ENCODE measurements at regions not wholly inside any gene's neighbourhood (a gene's known extent, or its start where the extent isn't known, plus 50 kb on each side); places are given as distances from the start of the nearest gene placed in this dataset.
A peak's percentile ranks its signal among the peaks of the same experiment; 100 is the strongest.

DNA sequence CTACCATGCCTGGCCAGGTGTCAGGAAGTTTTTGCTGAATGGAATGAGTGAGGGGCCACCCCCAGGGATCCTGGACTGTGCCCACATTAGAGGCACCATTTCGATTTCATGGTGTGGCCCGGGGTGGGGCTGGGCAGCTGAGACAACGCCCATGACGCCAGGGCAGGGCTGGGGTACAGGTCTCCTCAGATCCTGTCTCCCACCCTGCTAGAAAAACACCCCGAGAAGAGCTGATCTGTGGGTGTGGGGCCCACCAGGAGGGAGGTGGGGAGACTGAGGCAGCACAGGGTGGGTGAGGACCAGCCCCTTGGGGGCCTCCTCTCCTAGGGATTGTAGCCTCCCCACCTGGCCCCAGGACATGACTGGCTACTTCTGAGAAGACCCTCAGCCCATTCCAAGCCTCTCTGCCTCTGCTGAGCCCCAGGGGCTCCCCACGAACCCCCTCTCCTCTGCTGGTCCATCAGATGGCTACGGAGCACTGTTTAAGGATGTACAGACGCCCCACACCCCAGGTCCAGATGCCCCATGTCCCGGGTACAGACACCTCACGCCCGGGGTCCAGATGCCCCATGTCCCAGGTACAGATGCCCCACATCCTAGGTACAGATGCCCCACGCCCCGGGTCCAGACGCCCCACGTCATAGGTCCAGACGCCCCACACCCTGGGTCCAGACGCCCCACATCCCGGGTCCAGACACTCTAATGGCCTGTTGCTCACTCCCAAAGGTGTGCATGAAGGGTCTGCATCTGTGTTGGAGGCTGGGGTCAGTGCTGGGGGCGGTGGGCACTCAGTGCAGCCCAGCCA is 99.4 kb downstream of the MICALL2 start:
- DNase-seq (ENCODE audit: low spot score): no peak

GRCh38 chr7:1360521-1360971 is 98.7 kb downstream of the MICALL2 start:
- no peak for DNase-seq (ENCODE audit: low spot score)

DNA sequence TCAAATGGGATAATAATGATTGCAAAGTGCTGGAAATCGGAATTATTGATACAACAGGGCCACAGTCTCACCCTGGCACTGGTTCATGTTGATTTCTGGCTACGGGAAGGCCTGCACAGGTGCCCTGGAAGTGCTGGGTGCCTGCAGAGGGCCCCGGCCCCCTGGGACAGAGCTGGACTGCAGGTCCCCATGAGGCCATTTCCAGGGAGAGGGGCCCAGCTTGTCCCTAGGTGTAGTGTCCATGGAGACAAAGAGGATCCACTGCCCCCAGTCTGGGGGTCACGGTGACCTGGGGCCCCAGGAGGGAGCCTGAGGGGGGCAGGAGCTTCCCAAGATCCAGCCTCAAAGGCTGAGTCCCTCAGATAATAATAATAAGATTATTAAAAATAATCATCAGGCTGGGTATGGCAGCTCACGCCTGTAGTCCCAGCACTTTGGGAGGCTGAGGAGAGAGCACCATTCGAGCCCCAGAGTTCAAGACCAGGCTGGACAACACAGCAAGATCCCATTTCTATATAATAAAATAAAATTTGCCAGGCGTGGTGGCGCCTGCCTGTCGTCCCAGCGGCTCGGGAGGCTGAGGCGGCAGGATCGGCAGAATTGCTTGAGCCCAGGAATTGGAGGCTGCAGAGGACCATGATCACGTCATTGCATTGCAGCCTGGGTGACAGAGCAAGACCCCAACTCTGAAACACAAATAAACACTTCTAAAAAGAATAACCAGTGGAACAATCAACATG is 98.1 kb downstream of the MICALL2 start:
- DNase-seq (ENCODE audit: low spot score): no peak

DNA sequence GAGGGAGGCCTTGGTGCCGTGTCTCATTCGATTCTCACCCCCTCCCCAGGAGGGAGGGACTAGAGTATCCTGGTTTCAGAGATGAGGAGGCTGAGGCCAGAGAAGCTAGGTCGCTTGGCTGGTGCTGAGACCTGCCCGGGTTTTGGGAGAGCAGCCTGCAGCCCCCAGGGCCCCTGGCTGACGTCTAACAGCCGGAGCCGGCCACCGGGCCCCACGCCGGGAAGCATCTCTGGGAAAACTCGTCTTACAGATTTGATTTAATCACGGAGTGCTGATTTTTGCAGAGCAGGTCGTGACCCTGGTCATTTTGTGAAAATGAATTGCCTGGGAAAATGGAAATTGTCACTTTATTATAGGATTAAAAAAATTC is 97.5 kb downstream of the MICALL2 start:
- no peak for DNase-seq (ENCODE audit: low spot score)

DNA sequence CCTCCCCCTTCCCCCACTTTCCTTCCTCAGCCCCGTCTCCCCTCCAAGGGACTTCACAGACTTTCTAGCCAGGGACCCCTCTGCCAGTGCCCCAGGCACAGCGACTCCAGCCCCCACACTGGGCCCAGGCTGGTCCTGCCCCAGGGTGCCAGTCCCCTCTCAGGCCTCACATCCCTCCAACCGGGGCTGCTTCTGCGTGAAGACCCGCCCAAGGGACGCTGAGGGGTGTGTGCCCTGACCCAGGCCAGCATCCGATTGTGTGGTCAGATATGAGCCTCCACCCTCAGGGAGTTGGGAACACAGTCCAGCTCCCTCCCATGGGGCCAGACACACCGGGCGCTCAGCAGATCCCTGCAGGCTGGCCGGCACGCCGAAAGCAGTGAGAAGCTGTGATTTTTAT is 97.0 kb downstream of the MICALL2 start:
- no peak for DNase-seq (ENCODE audit: low spot score)

GRCh38 chr7:1364068-1364905 is 95.0 kb downstream of the MICALL2 start:
- DNase-seq (ENCODE audit: low spot score): no peak

GRCh38 chr7:1364906-1365570 is 94.2 kb downstream of the MICALL2 start:
- DNase-seq (ENCODE audit: low spot score): no peak

GRCh38 chr7:1365846-1366245 is 93.4 kb downstream of the MICALL2 start:
- no peak for DNase-seq (ENCODE audit: low spot score)

DNA sequence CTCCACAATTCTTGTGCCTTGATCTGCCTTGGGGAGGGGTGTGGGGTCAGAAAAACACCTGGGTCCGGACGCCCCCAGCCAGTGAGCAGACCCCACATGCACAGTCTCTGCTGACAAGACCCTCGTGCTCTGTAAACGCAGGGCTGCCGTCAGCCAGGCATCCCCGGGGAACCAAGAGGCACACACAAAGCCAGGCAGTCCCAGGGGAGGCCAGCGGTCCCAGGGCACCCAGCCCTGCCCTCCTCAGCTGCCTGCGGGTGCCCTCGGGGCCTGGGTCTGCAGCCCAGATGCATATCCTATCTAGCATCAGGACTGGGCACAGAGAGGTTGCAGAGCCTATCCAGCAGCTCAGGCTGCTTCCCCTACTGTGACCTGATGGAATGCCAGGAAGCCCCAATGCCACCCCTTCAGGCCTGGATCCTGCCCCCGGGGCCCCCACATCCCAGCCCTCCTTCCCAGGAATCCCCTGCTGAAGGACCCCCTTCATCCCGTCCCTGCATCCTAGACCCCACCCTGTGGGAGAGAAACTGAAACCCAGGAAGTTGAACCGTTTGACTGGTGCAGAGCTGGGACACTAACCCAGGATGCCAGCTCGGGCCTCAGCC is 92.4 kb downstream of the MICALL2 start:
- no peak for DNase-seq (ENCODE audit: low spot score)

DNA sequence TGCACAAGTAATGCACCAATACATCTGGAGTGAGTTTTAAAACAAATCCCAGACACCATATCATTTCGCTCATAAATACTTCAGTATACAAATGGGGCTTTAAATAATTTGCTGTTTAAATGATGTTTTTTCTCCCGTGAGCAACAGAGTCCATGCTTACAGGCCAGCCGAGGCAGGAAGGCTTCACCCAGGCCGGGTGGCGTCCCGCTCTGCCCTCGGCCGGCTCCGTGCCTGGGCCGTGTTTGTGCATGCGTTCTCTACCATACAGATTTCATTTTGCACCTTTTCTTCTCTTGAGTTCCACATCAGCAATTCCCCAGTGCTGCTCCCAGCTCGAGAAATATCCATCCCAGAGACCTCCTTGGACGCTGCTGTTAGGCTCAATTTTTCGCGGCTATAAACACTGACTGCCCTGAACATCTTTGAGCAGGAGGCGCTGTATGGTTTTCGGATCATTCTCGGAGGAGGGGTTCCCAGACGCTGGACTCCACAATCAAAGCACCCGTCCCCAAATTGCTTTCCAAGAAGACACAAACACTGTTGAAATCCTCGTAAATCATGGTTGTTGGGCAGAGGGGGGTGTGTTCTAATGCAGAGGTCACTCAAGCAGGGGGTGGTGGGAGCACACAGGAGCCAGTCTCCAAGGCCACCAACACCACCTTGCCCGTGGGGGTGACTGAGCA is 91.6 kb downstream of the MICALL2 start:
- no peak for DNase-seq (ENCODE audit: low spot score)

DNA sequence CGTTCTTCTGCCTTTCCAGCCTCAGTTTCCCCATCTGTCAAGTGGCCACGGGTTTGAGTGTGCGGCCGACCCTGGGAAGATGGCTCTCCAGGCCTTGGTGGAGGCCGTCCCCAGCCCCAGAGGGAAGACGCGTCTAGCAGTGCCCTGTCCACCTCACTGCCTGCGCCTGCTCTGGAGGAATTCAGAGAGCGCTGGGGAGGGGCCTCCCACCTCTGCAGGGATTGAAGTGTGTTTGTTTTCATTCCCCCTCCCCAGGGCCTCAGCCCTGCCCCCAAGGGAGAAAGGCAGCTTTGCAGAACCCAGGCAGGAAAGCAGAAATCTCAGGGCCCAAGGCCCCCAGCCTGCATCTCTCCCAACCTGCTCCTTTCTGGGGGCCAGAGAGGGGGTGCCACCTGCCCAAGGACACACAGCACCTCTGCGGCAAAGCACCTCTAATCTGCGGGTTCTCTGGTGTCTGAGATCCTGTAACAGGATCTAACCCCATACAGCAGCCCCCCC is 91.0 kb downstream of the MICALL2 start:
- no peak for DNase-seq (ENCODE audit: low spot score)

DNA sequence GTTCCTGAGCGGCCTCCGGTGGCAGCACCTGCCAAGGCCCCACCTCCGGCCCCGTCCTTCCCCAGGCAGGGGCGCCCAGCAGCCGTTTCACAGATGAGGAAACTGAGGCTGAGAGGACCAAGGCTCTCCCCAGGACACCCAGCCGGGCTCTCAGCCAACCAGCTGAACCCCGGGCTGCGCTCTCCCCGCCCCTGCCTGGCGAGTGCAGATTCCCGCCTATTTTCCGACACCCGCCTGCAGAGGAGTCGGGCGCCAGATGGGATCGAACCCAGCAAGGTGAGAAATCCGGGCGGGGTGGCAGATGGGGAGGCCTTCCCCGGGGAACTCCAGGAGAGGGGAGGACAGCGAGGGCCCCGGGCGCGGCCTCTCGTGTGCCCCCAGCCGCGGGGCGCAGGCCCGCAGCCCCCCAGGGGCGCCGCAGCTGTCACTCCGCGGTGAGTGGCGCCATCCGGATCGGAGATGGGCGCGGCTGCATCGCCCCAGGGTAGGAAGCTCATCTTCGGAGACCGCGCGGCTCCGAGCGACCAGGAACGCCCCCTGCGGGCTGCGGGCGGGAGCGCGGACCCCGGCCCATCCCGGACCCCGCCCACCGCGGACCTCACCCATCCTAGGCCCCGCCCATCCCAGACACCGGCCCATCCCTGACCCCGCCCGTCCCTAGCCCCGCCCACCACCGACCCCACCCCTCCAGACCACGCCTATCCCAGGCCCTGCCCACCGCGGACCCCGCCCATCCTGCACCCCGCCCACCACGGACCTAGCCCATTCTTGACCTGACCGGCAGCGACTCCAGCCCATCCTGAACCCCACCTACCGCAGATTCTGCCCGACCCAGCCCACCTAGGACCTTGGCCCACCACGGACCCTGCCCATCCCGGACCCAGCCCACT is 90.3 kb downstream of the MICALL2 start:
- peak; percentile 64 for DNase-seq (ENCODE audit: low spot score)

GRCh38 chr7:1369916-1370657 is 89.2 kb downstream of the MICALL2 start:
- DNase-seq (ENCODE audit: low spot score): no peak

DNA sequence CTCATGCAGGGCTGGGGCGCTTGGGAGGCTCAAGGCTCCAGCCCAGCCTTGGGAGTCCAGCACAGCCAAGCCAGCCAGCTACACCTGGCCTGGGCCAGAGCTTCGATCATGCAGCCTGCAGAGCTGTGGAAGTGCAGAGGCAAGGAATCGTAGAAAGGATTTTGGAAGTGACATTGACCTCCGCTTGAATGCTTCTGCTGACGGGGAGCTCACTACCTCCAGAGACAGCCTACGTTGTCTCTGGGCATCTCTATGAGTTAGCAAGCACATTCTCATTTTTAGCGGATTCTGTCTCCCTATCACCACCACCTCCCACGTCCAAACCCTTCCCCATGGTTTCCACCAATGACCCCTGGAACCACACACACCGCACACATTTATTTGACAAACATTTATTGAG is 88.5 kb downstream of the MICALL2 start:
- no peak for DNase-seq (ENCODE audit: low spot score)

- no peak for DNase-seq (ENCODE audit: low spot score)
These were observed 87.2 kb downstream of the MICALL2 start for GRCh38 chr7:1372063-1372462.

DNA sequence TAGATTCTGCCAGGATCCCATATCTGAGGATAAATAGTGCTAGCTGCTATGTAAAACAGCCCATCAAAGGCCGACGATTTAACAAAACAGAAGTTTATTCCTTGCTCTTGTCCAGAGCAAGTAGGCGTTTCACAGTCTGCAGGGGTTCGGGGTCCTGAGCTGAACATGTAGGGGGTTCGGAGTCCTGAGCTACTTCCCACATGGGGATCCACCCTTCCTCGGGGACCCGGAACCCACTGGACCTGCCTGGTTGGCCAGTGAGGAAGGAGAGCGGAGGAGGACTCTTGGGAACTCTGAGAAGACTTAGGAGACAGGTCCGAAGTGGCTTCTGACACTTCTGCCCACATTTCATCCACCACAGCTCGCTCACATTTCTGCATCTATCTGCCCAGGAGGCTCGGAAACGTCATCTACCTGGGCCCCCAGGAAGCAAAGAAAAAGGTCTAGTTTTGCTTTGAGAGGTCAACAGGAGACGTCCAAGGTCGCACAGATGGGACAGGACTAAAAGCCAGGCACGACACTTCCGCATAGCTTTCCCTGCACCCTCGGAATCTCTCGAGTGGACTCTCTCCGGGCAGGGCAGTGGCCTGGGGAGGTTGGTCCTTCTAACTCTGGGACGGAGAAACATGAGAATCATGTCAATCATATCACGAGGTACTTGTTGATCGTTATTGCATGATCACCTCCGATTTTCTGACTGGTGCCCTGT is 86.4 kb downstream of the MICALL2 start:
- DNase-seq (ENCODE audit: low spot score): no peak

DNA sequence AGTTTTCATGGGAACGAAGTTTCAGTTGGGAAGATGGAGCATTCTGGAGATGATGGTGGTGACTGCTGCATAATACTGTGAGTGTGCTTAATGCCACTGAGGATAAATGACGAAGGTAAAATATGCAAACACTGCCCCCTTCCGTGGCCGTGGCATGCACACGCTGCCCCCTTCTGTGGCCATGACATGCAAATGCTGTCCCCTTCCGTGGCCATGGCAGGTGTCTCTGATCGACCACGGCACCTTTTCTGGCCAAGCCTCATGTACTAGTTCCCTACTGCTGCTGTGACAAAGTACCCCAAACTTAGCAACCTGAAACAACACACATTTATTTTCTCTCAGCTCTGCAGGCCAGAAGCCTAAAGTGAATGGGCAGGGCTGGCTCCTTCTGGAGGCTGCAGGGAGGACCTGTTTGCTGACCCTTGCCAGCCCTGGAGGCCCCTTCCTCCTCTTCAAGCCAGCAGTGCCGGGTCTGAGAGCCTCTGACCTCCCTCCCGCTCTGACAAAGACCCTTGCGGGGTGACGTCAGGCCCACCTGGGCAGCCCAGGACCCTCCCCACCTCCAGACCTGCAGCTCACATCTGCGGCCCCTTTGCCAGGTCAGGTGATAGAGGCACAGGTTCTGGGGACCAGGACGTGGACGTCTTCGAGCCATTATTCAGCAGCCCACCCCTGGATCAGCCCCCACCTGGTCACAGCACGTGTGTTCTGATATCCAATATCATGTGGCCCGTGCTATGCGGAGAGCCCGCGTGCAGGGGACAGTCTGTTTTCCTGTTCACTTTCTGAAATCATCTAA is 82.0 kb downstream of the MICALL2 start:
- no peak for DNase-seq (ENCODE audit: low spot score)
